ENCODE measurements at regions not wholly inside any gene's neighbourhood (a gene's known extent, or its start where the extent isn't known, plus 50 kb on each side); places are given as distances from the start of the nearest gene placed in this dataset.

DNA sequence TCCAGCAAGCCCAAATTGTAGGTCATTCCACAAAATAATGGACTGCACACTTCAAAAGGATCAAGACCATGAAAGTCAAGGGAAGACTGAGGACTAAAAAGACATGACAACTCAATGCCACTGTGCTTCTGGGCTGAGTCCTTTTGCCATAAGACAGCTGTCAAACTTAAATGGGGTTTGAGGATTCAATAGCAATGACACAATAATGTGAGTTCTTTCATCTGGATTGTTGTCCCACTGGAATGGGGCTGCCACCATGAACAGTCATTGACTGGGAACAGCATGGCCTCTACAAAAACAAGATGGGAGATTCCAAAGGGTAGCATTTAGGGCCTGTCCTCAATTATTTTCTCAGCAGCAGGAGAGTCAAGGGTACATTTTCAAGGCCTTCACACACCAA lies 118.5 kb downstream of the EN1 start:
- no peak for FAIRE-seq
- DNase-seq (ENCODE audit: low read depth) = no peak
- TF ChIP-seq, protein P1, sequence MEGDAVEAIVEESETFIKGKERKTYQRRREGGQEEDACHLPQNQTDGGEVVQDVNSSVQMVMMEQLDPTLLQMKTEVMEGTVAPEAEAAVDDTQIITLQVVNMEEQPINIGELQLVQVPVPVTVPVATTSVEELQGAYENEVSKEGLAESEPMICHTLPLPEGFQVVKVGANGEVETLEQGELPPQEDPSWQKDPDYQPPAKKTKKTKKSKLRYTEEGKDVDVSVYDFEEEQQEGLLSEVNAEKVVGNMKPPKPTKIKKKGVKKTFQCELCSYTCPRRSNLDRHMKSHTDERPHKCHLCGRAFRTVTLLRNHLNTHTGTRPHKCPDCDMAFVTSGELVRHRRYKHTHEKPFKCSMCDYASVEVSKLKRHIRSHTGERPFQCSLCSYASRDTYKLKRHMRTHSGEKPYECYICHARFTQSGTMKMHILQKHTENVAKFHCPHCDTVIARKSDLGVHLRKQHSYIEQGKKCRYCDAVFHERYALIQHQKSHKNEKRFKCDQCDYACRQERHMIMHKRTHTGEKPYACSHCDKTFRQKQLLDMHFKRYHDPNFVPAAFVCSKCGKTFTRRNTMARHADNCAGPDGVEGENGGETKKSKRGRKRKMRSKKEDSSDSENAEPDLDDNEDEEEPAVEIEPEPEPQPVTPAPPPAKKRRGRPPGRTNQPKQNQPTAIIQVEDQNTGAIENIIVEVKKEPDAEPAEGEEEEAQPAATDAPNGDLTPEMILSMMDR (IDR thresholded peaks at IDR 0.05; ENCODE audit: insufficient read depth, low read length, severe bottlenecking) = no peak

DNA sequence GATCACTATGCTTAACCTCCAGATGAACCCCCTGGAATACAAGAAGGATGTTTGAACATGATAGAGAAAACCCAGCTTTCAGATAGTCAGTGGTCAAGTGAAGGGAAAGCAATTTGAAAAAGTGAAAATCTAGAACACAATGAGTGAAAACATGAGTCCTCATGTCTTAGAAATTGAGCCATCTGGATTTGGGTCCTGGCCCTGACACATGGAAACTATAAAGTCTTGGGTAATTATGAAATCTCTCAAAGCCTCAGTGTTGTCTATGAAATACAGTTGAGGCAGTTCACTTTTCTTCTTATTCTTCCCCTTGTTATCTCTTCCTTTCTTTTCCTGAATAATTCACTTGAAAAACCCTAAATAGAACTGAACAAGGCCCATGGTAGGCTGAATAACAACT lies 120.6 kb downstream of the EN1 start:
- FAIRE-seq (no peak), DNase-seq (ENCODE audit: low read depth) (no peak)
- Histone ChIP-seq H3K36me3 (ENCODE audit: control insufficient read depth, insufficient read depth, low read length) (no peaks in the 10 kb centered on the region), H3K27me3 (ENCODE audit: control insufficient read depth, insufficient read depth, low read length) (no peaks in the 10 kb centered on the region), H3K4me3 (ENCODE audit: low read depth, low read length) (no peak overlapping the region)
- TF ChIP-seq, protein P1 (IDR thresholded peaks at IDR 0.05; ENCODE audit: insufficient read depth, low read length, severe bottlenecking) = no peak

More for the DNA sequence above, 118.5 kb downstream of the EN1 start:
- H3K4me3 ChIP-seq (ENCODE audit: low read depth, low read length) = no peak overlapping the region
- H3K36me3 ChIP-seq (ENCODE audit: control insufficient read depth, insufficient read depth, low read length) = no peaks in the 10 kb centered on the region
- H3K27me3 ChIP-seq (ENCODE audit: control insufficient read depth, insufficient read depth, low read length) = no peaks in the 10 kb centered on the region

DNA sequence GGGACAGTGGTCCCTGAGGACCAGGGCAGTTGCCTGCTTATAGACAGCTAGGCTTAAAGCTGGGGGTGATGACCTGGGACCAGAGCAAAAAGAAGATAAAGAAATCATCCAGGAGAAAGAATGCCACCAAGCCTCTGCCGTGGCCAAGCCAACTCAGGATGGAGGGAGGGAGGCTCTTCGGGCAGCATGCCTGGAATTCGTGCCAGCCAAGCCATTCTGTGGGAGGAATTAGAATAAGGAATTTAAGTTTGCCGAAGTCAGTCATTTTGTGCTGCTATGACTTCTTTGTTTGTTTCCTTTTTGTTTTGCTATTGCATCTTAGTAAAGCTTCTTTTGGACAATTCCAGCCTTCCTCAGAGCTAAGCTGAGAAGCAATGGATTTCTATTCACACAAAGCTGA lies 124.1 kb downstream of the EN1 start:
- no peaks in the 10 kb centered on the region for H3K27me3 ChIP-seq (ENCODE audit: control insufficient read depth, insufficient read depth, low read length)
- TF ChIP-seq, protein P1 (IDR thresholded peaks at IDR 0.05; ENCODE audit: insufficient read depth, low read length, severe bottlenecking) = no peak
- DNase-seq (ENCODE audit: low read depth) (no peak), FAIRE-seq (no peak)
- H3K4me3 ChIP-seq (ENCODE audit: low read depth, low read length) = no peak overlapping the region
- H3K36me3 ChIP-seq (ENCODE audit: control insufficient read depth, insufficient read depth, low read length) = no peaks in the 10 kb centered on the region

DNA sequence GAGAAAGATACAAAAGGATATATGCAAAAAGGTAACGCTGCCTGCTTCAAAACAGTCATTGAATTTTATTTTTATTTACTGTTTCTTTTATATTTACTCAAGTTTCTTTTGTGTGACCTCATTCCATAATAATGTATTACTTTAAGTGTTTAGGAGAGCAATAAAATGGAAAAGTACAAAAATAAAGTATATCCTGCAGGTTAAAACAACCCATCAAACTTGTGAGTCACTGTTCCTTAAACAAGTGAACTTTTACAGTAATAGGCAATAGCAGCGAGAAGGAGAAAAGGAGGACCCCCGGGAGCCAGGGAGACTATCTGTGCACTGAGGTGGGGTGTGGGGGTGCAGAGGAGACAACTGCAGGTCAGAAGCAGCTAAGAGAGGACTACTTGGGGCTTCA lies 124.5 kb downstream of the EN1 start:
- Histone ChIP-seq H3K27me3 (ENCODE audit: control insufficient read depth, insufficient read depth, low read length) (no peaks in the 10 kb centered on the region), H3K36me3 (ENCODE audit: control insufficient read depth, insufficient read depth, low read length) (no peaks in the 10 kb centered on the region), H3K4me3 (ENCODE audit: low read depth, low read length) (no peak overlapping the region)
- FAIRE-seq (no peak), DNase-seq (ENCODE audit: low read depth) (no peak)
- TF ChIP-seq, protein P1 (IDR thresholded peaks at IDR 0.05; ENCODE audit: insufficient read depth, low read length, severe bottlenecking) = no peak

DNA sequence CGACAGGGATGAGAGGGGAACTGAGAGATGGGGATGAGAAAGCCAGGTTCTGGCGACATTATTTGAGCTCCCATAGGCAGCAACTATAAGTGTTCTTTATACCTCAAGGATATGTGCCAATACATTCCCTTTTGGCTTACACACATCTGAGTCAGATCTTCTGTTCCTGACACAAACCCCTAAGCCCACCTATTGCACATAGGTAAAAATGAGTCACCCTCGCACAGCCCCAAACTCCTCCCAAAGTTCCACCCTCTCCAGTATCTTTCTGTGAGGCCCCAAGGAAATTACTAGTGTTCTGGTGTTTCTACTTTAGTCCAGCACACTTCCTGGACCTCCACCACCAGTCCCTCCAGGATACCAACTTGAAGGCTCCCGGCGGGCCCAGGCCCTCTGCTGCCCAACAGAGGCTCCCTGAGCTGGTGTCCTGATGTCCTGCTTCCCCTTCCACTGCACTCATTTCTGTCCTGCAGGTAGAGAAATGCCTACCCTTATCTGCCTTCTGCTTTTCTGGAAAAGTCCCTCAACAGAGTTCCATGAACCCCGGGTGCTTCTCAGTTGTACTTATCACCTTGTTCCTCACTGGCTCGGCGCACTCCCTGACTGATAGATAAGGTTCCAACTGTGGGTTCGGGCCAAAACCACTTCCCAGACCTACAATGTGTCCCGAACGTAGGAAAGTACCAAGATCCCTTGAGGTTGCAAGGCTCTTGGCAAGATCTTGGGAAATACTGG lies 125.5 kb downstream of the EN1 start:
- H3K4me3 ChIP-seq (ENCODE audit: low read depth, low read length) = no peak overlapping the region
- TF ChIP-seq, protein P1 (IDR thresholded peaks at IDR 0.05; ENCODE audit: insufficient read depth, low read length, severe bottlenecking) = no peak
- FAIRE-seq (no peak), DNase-seq (ENCODE audit: low read depth) (peak; percentile 88)
- H3K36me3 ChIP-seq (ENCODE audit: control insufficient read depth, insufficient read depth, low read length) = no peaks in the 10 kb centered on the region
- no peaks in the 10 kb centered on the region for H3K27me3 ChIP-seq (ENCODE audit: control insufficient read depth, insufficient read depth, low read length)

DNA sequence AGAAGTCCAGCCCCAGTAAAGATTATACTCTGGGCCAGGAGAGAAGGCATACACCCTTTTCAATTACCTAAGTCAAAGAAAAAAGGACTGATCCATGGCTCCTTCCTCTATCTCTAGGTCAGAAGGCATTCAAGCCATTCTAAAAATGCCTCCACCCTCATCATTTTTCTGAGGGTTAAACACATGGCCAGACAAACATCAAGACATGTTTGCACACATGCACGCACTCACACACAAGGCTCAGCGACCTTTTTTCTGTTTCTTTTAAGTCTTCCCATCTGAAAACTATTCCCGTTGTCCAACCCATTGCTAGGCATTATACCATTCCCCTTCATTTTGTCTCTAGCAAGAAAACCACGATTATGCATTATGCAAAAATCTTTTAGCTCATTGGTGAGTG lies 126.6 kb downstream of the EN1 start:
- TF ChIP-seq, protein P1 (IDR thresholded peaks at IDR 0.05; ENCODE audit: insufficient read depth, low read length, severe bottlenecking) = no peak
- Histone ChIP-seq H3K36me3 (ENCODE audit: control insufficient read depth, insufficient read depth, low read length) (no peaks in the 10 kb centered on the region), H3K27me3 (ENCODE audit: control insufficient read depth, insufficient read depth, low read length) (no peaks in the 10 kb centered on the region), H3K4me3 (ENCODE audit: low read depth, low read length) (no peak overlapping the region)
- FAIRE-seq = no peak
- DNase-seq (ENCODE audit: low read depth) = no peak

Measured in bronchial epithelial cell (primary cell).